GM21786 (cell line): ENCODE measurements at regions not wholly inside any gene's neighbourhood (a gene's known extent, or its start where the extent isn't known, plus 50 kb on each side); places are given as distances from the start of the nearest gene placed in this dataset.

Source experiments
- ATAC-seq: cut with Tn5 transposase; IDR thresholded peaks from one replicate; pipeline ENCODE4 v1.9.1; 2021; ENCODE audit not compliant: unreplicated experiment

DNA sequence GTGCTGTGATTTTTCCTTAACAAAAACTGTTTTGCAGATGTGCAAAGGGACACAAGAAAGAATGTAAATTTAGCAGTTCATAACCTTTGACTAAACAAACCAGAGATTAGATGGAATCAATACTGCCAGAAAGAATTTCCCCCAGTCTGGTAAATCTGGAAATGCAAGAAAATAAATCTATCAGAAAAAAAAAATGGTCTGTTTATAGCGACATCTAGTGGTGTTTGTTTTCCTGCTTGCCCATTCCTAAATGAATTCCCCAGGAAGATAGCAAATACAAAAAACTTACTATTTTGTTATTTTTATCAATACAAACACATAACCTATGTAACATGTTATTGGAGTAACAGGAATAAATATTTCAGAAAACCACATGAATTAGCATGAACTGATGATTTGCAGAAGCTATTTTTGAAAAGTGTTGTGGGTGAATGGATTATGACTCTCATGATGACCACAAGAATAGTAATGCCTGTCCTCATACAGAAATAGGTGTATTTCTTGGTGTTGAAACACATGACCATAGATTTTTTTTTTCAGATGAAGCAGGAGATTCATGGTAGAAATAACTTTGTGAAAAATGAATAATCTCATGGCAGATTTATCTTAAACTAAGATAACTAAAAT, 1703.8 kb downstream of the MAT2B start:
- ATAC-seq = no peak

GRCh38 chr5:165224366-165225045, 1719.1 kb downstream of the MAT2B start:
- ATAC-seq = no peak

DNA sequence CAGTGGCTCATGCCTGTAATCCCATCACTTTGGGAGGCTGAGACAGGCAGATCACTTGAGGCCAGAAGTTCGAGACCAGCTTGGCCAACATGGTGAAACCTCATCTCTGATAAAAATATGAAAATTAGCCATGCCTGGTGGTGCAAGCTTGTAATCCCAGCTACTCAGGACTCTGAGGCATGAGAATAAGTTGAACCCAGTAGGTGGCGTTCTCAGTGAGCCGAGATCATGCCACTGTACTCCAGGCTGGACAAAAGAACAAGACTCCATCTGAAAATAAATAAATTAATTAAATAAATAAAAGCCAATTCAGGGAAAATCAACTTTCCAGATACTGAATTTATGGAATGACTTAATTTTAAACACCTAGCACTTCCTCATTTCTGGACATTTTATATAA, 1722.1 kb downstream of the MAT2B start:
- ATAC-seq = no peak

- ATAC-seq = no peak
These were observed 1722.8 kb downstream of the MAT2B start for GRCh38 chr5:165228184-165228583.

DNA sequence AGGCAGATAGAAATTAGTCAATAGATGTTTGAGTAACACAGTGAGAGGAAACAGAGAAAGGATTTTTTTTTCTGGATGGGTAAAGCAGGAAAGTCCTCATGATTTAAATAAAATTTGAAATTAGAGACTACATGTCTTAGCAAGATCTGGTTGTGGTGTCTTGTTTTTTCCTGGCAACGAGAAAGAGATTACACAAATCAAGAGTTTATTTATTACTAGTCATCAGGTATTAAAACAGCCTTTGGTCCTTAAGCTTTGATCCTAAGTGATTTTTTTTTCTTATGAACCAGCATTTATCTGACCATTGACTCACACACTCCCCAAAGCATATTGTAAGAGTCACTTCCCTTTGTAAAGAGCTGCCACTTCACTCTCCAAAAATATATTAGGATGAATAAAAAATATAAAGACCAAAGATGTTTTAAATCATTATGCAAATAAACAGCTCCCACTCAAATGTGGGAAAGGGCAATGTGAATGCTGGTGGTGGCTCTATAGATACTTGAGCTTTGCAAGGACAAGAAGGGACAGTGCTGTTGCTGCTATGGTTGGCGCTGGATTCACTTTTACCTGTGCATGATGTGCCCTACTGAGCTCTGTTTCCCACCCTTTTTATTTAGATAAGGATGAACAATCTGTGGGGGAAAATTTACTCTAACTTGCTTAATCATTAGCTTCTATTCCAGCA, 1726.5 kb downstream of the MAT2B start:
- no peak for ATAC-seq

- no peak for ATAC-seq
These were observed 1727.2 kb downstream of the MAT2B start for GRCh38 chr5:165232509-165233028.

GRCh38 chr5:165241811-165242210, 1736.4 kb downstream of the MAT2B start:
- no peak for ATAC-seq

DNA sequence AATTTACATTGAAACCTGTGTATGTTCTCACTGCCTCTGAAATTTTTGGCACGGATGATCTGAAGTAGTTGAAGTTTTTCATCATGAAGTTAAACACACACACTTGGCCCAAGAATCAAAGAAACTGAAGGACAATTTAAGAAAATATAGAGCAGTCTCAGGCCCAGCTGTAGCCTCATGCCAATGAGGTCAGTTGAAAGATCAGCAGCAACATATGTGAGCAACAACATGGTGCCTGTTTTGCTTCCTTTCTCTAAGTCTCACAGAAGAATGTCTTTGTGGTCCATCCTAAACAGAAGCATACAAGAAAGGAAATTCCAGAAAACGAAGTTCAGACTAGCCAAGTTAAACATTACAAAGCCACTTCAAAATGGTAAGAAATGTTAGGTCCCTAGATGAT, 1737.2 kb downstream of the MAT2B start:
- no peak for ATAC-seq

DNA sequence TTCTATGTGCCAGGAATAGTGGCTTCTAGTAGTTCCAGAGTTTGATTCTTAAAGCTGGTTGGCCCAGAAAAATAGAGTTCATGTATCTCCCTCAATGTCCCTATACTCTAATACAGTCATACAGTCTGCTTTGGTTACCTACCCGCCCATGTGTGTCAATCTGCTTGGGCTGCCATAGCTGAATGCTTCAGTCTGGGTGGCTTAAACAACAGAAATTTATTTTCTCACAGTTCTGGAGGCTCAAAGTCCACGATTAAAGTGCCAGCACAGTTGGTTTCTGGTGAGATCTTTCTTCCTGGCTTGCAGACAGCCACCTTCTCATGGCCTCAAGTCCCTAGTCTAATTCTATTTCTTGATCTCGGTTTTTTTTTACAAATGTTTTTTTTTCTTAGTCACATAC, 1739.0 kb downstream of the MAT2B start:
- ATAC-seq = no peak

DNA sequence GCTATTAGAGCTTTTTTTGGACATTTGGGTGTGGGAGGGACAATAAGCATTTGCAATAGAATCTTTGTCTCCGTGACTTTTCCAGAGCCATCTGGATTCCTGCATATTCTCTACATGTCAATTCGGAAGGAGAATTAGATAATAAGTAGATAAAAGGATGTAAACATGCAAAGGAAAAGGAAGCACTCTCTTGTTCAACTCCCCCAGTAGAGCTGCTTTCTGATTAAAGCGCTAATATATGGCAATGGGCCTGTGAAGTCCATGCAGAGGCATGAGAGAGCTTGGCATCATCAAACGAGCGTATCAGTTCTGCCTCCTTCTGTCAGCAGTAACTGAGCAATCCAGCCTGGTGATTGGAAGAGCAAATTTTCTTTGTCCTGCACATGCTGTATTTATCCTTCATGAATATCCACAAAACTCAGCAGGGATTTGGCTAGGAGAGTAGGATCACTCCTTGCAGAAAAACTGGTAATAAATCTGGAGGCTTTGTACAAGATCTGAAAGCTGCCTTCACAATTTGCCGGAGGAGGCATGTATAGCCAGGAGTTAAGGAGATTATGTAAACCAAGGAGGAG, 1752.9 kb downstream of the MAT2B start:
- no peak for ATAC-seq

GRCh38 chr5:165260426-165260825, 1755.0 kb downstream of the MAT2B start:
- ATAC-seq = no peak

- no peak for ATAC-seq
These were observed 1758.1 kb downstream of the MAT2B start for GRCh38 chr5:165263536-165263935.

- ATAC-seq = no peak
These were observed 1761.5 kb downstream of the MAT2B start for GRCh38 chr5:165266939-165267338.

DNA sequence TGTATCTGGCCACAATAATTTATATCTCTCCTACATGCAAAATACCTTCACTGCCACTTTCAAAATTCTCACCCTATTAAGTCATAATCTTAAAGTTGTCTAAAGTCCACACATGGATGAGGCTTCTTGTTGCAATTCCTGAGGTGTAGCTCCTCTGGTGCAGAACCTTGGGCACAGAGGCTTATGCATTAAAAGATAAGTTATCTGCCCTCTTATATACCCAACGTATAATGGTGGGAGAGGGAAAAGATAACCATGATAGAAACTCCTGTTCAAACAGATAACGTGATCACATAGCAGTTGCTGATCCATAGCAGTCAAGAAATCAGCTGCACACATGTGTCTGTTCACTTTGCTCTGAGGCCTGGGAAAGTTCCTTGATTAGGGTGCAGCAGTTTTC, 1767.0 kb downstream of the MAT2B start:
- no peak for ATAC-seq

GRCh38 chr5:165277661-165278060, 1772.2 kb downstream of the MAT2B start:
- no peak for ATAC-seq

GRCh38 chr5:165282491-165282890, 1777.1 kb downstream of the MAT2B start:
- no peak for ATAC-seq

- no peak for ATAC-seq
These were observed 1781.3 kb downstream of the MAT2B start for GRCh38 chr5:165286692-165287091.

- no peak for ATAC-seq
These were observed 1785.1 kb downstream of the MAT2B start for GRCh38 chr5:165290535-165290934.

DNA sequence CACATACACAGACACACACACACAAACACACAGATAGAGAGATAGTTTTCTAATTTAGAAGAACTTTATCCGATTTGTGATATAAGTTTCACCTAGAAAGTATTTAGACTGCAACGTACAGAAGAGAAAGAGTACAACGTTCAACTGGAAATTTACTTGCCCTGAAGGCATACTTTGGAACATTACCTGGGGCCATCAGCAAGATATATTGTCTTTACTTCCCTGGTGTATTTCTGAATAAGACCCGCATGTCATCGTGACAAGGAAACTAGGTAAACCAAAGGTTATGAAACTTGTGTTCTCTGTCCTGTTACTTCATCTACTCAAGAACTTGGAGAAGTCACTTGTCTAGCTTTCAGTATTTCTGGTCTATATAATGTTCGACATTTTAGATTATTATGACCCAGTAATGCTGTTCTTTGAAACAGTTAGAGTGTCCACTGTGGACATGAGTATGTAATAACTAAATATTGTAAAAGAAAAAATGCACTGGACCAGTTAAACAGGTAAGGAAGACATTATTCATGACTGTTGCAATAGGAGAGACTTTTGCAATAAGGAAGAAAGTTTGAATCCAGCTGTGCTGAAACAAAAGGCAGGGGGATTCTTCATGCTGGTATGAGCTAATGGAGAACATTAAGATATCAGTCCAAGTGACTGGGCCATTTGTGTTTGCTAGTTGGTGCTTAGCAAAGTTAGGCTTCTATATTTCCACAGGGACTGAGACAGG, 1791.1 kb downstream of the MAT2B start:
- ATAC-seq = no peak

- ATAC-seq = no peak
These were observed 1798.9 kb downstream of the MAT2B start for GRCh38 chr5:165304193-165304827.

- no peak for ATAC-seq
These were observed 1800.2 kb downstream of the MAT2B start for GRCh38 chr5:165305596-165305995.
